ENCODE measurements at regions not wholly inside any gene's neighbourhood (a gene's known extent, or its start where the extent isn't known, plus 50 kb on each side); places are given as distances from the start of the nearest gene placed in this dataset.

DNA sequence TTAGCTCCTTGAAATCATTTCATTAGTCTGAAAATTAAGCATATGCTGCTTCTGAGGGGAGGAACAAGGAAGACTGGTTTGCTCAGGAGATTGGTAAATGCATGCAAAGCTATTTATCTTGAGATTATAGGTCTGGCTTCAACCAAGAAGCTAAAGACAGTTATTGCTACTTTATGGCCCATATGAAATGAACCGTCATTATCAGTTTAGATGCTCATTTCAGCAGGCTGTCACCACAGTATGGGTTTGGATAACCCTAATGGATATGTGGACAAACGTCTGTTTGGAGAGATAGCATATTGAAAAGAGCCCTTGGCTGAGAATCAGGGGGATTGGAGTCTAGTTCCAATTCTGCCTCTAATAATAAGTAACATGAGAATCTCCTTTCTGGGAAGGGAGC lies 922.6 kb downstream of the TUSC7 start:
- no peak for DNase-seq

DNA sequence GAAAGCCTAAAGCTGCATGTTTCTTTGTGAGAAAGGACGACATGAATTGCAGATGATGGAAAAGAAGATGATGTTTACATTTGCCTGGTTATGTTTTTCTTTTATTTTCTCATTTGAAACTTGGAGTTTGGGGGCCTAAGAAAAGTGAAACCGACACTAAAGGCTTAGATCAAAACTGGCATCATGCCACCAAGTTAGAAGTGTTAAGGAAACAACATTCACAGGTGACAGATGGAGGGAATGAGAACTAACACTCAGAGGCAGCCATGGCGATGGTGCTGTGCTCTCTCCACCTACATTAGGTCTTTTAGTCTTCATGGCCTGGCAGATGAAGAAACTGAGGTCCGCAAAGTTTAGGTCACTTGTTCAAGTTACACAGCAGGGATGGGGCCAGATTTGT lies 923.6 kb downstream of the TUSC7 start:
- DNase-seq, result no peak

DNA sequence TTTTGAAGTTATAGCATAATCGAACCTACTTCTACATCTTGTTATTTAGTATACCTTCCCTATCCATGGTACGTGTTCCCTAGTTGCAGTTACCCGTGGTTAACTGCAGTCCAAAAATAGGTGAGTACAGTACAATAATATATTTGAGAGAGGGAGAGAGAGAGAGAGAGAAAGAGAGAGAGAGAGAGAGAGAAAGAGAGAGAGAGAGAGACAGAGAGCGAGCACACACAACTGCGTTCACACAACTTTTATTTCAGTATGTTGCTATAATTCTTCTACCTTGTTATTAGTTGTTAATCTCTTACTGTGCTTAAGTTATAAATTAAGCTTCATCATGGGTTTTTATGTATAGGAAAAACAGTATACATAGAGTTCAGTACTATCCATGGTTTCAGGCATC lies 928.1 kb downstream of the TUSC7 start:
- no peak for DNase-seq

DNA sequence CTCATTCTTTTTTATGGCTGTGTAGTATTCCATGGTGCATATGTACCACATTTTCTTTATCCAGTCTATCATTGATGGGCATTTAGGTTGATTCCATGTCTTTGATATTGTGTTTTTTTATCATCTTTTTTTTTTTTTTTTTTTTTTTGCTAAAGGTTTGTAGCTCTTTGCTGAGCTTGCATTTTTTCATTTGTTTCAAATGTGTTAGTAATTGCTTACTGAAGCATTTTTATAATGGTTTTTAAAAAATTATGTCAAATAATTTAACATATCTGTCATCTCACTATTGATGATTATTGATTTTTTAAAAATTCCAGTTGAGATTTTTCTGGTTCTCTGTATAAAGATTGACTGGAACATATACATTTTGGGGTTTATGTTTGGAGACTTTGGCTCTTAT lies 934.6 kb downstream of the TUSC7 start:
- DNase-seq, result no peak

DNA sequence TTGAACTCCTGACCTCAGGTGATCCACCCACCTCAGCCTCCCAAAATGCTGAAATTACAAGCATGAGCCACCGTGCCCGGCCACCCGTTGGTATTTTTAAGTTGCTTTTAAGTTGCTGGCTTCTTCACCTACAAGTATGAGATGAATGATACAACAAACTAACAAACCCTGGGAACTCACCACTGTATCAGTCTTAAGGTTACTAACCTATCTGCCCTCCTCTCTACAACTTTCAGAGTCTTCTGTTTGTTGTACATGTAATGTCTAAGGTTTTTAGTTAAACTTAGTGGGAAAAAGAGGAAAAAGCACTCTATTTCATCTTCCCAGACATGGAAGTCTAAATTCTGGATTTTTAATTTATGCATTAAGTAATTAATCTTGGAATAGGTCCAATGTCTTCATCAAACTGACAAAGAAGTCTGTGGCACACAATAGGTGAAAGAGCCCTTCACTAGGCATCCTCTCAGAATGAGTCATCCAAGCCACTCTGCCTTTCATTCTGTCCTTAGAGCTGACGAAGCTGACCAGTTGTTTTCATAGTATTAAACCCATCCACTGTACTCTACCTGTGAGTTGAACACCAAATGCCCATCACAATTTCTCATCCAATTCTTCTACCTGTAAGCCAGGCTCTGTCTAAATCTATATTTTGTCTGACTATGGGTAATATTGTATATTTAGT lies 936.1 kb downstream of the TUSC7 start:
- no peak for DNase-seq

DNA sequence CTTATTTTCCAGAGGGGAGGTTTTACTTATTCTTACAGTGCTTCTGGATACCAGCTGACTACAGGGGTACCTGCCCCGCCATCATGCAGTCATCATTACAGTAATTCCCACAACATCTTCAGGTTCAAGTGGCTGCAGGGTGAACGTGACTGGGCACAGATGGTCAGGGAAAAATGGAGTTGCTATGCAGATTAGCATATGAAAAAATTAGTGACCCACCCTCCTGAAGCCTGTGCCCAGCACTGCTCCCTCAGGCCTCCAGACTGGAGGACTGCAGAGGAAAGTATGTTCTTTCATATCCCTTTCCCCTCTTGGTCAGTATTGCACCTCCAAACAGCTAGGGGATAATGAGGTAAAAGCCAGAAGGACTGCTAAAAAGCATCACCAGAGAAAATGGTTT lies 937.9 kb downstream of the TUSC7 start:
- DNase-seq, result no peak

DNA sequence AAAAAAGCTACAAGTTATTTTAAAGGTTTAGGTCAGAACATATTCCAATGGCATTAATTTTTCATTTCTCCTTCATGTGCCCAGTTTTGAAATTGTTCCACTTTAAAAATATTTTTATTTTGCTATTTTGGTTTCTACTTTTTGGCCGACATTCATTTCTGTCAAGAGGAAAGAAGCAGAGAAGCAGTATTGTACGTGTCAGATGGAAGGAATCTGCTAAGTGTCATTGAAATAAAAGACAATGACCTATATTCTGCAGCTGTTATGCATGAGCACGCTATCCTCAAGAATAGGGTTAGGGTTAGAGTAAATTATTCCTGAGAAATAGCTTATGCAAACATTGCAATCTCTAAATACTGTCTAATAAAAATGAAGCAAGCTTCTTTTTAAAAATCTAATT lies 941.7 kb downstream of the TUSC7 start:
- DNase-seq, result no peak

DNA sequence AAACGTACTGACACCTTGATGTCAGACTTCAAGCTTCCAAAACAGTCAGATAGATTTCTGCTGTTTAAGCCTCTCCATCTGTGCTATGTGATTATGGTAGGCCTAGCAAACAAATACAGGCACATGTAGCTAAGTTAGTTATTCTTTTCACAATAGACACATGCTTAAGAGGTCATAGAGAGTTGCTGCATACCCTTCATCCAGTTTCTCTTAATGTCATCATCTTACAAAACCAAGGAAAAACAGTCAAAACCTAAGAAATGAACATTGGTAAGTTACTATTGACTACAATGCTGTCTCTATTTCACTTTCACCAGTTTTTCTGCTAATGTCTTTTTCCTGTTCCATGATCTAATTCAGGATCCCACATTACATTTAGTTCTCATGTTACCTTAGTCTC lies 946.8 kb downstream of the TUSC7 start:
- DNase-seq, result no peak

DNA sequence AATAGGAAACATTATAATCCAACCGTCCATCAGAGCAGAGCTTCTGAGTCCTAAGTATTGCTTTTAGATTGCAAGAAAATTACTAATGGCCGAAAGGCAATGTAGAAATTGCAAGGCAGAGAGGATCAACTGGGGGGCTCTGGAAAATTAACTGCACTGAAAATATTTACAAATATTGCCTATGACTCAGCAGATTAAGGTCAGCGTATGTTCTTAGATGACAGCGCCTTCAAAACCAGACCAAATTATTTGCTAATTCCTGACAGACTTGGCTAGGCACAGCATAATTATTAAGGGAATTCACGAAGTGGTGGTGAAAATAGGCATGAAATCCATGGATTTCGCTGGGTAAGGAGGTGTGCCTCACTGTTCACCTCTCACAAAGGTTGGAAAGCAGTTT lies 947.7 kb downstream of the TUSC7 start:
- DNase-seq, result no peak

DNA sequence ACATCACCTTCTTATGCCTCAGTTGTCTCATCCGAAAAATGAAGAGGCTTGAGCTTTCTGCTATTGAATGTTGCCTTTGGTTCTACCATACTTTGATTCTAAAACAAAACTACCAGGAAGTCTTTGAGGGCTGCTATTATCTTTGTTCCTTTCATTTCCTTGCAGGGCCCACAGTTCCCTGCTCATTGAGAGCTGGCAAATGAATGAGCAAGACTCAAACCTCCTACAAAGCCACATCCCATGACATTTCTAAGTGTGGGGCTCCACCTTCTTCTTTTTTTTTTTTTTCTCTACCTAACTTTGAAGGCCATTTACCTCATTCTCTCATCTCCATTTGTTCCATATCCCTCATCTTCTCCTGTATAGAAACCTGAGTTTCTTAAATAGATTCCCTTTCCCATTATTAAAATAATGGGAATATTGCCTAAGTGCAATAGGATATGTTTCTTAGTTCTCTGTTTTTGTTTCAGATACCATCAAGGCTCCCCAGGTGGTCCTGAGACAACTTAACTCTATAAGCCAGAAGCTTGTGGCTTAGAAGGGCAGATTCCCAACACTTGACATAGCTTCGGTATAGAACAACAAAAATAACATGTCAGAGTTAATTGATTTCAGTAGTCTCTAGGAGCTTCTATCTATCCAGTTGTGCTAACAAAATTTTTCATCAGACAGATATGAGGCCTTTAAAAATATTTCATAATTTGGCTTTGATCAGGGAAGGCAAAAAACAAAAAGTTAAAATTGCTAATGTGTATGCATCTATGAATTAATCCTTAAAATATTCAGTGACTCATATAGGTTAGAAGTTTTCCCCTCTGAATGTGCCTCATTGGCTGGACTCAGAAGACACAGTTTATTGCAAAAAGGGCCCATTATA lies 951.6 kb downstream of the TUSC7 start:
- no peak for DNase-seq

DNA sequence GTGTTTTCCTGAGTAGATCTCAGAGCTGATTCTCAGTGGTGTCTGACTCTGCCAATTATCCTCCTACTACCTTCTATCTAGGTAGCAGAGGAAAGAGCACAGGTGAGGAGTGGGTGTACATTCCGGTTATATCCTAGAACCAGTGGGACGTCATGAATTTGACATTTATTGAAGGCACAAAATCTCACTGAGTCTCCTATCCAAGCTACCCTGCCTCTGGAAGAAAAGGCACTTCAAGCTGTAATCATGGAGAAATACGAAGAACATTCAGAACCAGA lies 952.2 kb downstream of the TUSC7 start:
- no peak for DNase-seq

DNA sequence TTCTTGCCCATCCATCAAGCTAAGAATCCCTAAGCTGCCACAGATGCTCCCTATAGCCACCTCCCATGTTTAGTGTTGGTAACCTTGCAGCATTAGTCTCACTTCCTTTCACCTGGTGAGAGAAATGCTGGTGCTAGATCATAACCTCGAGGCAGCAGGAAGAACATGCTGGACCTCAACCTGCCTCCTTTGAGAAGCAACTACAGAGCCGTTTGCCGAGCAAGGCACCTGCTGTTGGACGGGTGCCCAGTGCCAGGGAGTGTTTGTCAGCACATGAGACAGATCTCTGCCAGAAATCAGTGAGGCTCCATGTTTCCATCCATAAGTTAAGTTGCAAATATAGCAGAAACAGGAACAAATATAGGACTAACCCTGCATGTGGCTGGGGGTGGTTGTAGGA lies 955.7 kb downstream of the TUSC7 start:
- no peak for DNase-seq

DNA sequence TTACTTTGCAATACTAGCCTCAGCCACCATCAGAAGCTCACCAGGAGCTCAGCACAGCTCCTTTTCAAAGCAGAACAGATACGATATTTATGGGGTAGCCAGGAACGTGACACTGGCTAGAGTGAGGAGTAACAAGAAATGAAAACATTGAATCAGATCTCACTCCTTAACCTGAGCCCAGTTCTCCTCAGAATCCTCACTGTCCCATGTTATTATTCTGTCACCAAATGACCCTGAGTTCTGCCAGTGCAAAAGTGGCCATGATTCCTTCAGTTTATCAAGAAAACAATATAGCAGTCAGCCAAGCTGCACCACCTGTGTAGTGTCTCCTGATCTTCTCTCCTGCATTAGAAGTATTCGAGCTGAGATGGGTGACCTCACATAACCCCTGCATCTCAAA lies 956.7 kb downstream of the TUSC7 start:
- no peak for DNase-seq

DNA sequence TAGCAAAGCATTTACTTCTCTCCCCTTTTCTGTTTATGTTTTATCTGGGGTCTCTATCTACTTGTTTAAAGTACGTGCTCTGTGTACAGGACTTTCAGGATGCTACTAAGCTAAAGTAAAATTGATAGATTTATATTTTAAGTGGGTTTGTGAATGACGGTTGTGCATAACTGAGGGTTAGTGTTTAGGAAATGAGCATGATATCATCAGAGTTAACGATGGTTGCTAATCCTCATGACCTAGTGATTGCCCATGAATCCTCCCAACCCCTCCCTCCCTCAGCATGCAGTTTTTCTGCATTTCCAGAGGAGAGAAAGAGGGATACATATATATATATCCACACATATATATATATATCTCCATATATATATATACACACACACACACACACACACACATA lies 957.2 kb downstream of the TUSC7 start:
- DNase-seq, result no peak

DNA sequence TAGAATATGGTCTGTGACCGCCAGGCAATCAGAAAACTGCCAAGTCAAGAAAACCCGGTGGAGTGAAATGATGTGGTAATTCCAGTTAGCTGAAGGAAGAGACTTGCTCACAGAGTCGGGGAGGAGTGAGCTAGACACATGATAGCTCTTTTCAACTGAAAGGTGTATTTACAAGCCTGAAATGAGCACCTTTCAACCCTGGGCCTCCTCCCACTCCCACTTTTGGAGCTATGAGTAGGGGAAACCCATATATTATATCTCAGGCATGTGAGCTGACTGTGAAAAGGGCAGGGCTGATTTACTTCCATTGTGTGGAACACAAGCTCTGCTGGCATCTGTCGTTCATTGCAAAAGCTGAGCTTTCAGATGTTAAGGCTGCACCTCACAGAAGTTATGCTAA lies 960.2 kb downstream of the TUSC7 start:
- DNase-seq, result no peak

DNA sequence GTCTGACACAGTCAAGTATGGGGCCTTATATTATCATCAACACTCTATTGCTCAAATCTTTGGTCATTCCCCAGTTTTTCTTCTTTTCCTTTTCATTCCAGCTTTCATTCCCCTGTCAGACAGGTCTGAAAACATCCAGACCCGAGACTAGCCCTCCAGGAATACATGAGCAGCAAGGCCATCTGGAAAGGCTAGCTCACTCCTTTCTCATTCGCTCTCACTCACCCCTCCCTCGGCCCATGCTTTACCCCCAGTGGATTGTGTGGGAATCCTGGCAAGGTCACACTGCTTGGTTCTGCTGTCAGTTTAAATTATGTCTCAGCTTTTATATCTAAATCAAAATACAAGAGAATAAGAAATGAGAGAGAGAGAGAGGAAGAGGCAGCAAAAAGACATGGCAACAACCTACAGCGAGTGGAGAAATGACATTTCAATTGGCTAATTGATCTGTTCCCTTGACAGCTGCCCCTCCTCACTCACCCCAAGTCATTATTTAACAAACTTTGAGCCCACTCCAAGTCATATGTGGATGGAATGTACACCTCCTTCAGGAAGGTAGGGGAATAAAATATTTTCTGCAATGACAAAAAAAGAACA lies 962.2 kb downstream of the TUSC7 start:
- peak; percentile 72 for DNase-seq

DNA sequence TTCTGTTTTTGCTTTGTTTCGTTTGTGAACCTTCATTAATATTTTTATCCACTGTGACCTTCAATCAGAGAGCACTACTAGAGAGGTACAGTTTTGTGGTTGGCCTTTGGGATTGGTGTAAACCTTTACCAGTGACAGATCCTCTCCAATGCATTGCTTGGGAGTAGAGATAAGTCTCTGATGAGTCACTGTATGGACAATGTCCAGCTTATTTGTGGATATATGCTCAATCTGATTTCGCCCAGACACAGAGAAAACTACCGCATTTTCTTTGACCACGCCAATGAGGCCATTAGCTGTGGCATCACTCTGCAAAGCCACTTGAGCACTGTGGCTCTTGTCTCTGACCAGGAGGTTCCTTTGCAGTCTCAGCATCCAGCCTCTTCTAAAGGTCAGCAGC lies 964.7 kb downstream of the TUSC7 start:
- no peak for DNase-seq

DNA sequence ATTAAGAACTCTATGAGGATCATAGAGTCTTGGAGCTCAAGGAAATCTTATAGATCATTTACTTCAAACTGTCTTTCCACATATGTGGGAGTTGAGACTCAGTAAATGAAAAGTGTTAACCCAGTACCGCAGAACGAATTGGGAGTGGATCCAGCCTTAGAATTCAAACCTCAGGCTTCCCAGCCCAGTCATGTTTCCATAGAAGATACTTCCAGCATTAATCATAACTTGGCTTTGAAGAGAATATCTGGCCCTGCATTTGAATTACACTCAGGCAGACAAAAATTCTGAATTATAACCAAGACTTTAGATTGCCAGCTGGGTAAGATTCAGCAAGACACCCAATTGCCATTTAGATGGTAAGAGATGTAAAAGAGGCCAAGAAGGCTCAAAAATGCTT lies 972.0 kb downstream of the TUSC7 start:
- no peak for DNase-seq

DNA sequence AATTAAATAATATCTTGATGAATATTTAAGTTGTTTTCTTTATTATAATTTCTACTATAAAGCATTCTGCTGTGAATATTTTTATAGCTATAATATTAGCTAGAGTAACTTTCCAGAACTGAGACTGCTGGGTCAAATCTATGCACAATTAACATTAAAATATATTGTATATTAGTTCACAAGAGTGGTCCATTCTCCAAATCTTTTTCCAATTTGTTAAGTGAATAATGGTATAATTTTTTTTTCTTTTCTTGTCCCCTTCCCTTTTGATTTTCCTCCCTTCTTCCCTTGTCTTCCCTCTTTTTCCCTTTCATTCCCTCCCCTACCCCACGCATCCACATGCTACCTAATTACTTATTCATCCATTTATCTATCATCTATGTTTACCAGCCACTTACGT lies 977.5 kb downstream of the TUSC7 start:
- DNase-seq, result no peak

DNA sequence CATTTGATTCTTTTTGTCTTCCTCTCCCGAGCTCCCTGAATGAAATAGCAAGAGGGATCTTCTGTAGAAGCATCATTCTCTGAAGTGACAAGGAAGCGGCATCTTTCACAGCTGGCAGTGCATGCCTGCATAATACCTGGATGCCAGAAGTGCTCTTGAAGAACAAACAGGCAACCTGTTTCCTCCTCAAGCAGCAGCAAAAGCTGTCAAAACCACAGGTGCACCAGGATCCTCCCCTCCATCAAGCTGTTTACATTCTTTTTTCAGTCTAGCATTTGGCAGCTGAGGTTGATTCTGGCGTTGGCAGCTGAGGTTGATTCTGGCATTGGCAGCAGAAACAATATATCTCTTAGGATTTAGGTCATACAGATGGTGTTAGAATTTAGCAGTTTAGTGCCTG lies 979.0 kb downstream of the TUSC7 start:
- no peak for DNase-seq

DNA sequence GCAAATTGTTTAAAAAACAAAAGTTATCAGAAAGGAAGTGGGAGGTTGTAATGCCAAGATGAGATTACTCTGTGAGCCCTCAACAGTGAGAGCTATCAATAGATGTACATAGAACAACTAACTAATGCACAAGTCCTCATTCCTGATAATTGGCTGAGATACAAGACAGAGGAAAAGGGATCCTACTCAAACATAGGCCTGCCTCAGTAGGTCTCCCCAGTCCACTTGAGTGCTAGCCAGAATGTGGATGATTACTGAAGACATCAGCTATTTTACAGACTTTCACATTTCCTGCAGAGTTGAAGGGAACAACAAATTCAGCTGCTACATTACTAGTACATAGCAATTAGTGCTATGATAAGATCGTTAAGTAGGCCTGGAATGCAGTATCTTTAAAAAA lies 981.9 kb downstream of the TUSC7 start:
- DNase-seq, result no peak

DNA sequence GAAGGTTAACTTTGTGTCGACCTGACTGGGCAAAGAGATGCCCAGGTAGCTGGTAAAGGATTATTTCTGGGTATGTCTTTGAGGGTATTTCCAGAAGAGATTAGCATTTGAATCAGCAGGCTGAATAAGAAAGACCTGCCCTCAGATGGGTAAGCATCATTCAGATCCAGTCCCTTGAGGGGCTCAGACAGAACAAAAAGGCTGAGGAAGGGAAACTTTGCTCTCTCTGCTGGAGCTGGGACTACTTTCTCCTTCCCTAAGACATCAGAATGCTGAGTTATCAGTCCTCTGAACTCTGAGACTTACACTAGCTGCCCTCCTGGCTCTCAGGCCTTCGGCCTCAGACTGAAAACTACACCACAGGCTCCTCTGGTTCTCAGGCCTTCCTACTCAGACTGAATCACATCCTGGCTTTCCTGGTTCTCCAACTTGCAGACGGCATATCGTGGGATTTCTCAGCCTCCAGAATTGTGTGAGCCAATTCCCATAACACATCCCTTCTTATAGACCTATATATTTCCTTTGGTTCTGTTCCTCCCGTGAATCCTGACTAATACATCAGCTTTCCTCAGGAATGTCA lies 982.9 kb downstream of the TUSC7 start:
- peak; percentile 57 for DNase-seq

DNA sequence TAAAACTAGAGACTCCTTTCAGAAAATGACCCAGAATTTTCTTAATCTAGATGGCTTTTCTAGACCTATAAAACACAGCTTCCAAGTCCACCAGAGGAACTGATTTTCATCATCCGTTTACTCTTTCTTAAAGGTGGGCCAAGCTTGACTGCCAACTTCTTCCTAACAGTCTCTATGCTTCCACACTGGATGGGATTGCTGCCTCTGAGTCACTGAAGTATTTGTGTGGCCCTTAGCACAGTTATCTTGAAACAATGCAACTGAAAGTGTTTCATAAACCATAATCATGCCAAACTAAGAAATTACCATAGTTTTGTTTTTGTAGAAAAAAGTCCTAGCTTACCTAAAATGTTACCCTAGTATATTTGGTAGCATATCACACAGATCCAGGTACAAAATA lies 985.7 kb downstream of the TUSC7 start:
- no peak for DNase-seq
